ENCODE measurements at regions not wholly inside any gene's neighbourhood (a gene's known extent, or its start where the extent isn't known, plus 50 kb on each side); places are given as distances from the start of the nearest gene placed in this dataset.

DNA sequence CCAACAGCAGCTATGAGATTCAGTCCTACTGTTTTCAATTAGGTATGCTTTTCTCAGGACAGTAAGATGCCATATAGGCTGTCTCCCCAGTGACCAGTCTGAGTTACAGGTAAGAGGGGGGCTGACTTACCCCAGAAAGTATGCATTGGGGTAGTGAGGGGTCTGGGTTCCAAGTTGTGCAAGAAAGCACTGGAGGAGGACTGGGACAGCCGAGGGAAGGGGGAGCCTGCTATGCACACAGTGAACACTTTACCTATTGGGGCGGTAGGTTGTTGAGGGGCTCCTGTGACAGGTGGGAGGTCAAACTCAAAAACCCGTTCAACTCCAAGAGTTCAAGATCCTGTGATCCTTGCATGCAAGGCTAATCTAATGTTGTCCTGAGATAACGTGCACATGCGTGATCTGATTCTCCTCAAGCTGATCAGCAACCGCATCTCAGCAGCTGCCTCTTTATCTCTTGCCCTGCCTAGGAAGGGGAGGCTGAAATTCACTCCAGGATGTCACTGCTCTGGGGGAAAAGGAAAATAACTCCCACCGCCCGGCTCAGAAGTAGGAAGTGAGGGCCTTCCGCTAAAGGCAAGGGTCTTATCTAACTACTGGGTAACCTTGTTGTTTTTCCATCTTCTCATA is 108.8 kb upstream of the KIT start:
- TF ChIP-seq GABPA (IDR thresholded peaks at IDR 0.05; ENCODE audit: low read depth) (no peak), REST (IDR thresholded peaks at IDR 0.05; ENCODE audit: insufficient replicate concordance, low read depth) (no peak), POLR2AphosphoS5 (IDR thresholded peaks at IDR 0.05; ENCODE audit: low read depth) (no peak), SPI1 (IDR thresholded peaks at IDR 0.05; ENCODE audit: borderline replicate concordance, low read depth) (no peak)
- TF ChIP-seq, protein P1, sequence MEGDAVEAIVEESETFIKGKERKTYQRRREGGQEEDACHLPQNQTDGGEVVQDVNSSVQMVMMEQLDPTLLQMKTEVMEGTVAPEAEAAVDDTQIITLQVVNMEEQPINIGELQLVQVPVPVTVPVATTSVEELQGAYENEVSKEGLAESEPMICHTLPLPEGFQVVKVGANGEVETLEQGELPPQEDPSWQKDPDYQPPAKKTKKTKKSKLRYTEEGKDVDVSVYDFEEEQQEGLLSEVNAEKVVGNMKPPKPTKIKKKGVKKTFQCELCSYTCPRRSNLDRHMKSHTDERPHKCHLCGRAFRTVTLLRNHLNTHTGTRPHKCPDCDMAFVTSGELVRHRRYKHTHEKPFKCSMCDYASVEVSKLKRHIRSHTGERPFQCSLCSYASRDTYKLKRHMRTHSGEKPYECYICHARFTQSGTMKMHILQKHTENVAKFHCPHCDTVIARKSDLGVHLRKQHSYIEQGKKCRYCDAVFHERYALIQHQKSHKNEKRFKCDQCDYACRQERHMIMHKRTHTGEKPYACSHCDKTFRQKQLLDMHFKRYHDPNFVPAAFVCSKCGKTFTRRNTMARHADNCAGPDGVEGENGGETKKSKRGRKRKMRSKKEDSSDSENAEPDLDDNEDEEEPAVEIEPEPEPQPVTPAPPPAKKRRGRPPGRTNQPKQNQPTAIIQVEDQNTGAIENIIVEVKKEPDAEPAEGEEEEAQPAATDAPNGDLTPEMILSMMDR (IDR thresholded peaks at IDR 0.05; ENCODE audit: insufficient read depth, low read length), result no peak
- Histone ChIP-seq H3K27ac (replicated peaks) (no peak overlapping the region), H3K27me3 (ENCODE audit: insufficient read depth, poor library complexity, severe bottlenecking) (no peaks in the 10 kb centered on the region), H3K4me3 (replicated peaks; ENCODE audit: insufficient read depth, low read length) (no peak overlapping the region)
- no peak for DNase-seq (ENCODE audit: low read depth in 1 of 2, low spot score in 1 of 2)

- Histone ChIP-seq H3K27ac (replicated peaks) (no peak overlapping the region), H3K4me3 (replicated peaks; ENCODE audit: insufficient read depth, low read length) (no peak overlapping the region), H3K27me3 (ENCODE audit: insufficient read depth, poor library complexity, severe bottlenecking) (no peaks in the 10 kb centered on the region)
- DNase-seq (ENCODE audit: low read depth in 1 of 2, low spot score in 1 of 2), result no peak
- no peak for TF ChIP-seq REST (IDR thresholded peaks at IDR 0.05; ENCODE audit: insufficient replicate concordance, low read depth)
- TF ChIP-seq, protein P1 (IDR thresholded peaks at IDR 0.05; ENCODE audit: insufficient read depth, low read length), result no peak
- no peak for TF ChIP-seq GABPA (IDR thresholded peaks at IDR 0.05; ENCODE audit: low read depth)
- no peak for TF ChIP-seq SPI1 (IDR thresholded peaks at IDR 0.05; ENCODE audit: borderline replicate concordance, low read depth)
- TF ChIP-seq POLR2AphosphoS5 (IDR thresholded peaks at IDR 0.05; ENCODE audit: low read depth), result no peak
Observed at GRCh38 chr4:54550395-54551171, 107.2 kb upstream of the KIT start.

- Histone ChIP-seq H3K27ac (replicated peaks) (no peak overlapping the region), H3K4me3 (replicated peaks; ENCODE audit: insufficient read depth, low read length) (no peak overlapping the region), H3K27me3 (ENCODE audit: insufficient read depth, poor library complexity, severe bottlenecking) (no peaks in the 10 kb centered on the region)
- DNase-seq (ENCODE audit: low read depth in 1 of 2, low spot score in 1 of 2), result no peak
- TF ChIP-seq REST (IDR thresholded peaks at IDR 0.05; ENCODE audit: insufficient replicate concordance, low read depth), result no peak
- no peak for TF ChIP-seq GABPA (IDR thresholded peaks at IDR 0.05; ENCODE audit: low read depth)
- TF ChIP-seq SPI1 (IDR thresholded peaks at IDR 0.05; ENCODE audit: borderline replicate concordance, low read depth), result no peak
- no peak for TF ChIP-seq POLR2AphosphoS5 (IDR thresholded peaks at IDR 0.05; ENCODE audit: low read depth)
- TF ChIP-seq, protein P1 (IDR thresholded peaks at IDR 0.05; ENCODE audit: insufficient read depth, low read length), result no peak
Observed at GRCh38 chr4:54553001-54553400, 104.8 kb upstream of the KIT start.

All from HL-60 (cell line).